ENCODE measurements at regions not wholly inside any gene's neighbourhood (a gene's known extent, or its start where the extent isn't known, plus 50 kb on each side); places are given as distances from the start of the nearest gene placed in this dataset.

DNA sequence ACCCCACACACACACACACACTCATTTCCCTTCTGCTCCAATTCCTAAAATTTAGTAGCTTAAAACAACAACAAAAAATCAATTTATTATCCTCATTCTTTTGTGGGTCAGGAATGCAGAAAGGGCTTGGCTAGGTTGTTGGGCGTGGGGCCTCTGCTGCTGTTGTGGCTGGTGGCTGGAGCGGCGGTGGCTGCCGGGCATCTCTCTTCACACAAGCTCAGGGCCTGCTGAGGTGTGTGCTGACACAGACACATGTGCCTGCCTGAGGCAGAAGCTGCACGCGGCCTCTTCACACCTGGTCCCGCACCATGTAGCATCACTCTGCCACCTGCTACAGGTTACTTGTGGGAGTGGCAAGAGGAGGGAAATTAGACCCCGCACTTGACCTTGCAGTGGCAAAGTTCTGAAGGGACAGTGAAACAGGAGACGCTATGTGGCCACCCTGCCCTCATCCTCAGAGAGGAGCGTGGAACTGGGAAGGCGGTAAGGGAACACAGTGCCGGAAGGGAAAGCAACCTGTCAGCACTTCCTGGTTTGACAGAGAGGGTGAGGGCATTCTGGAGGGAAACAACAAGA is 64.0 kb upstream of the PRR20G start:
- no peaks in the 10 kb centered on the region for H3K36me3 ChIP-seq (replicated peaks)
- no peaks in the 10 kb centered on the region for H3K27me3 ChIP-seq (replicated peaks)
- H3K4me3 ChIP-seq (ENCODE audit: low read depth, low read length), result no peak overlapping the region
- TF ChIP-seq, protein P1, sequence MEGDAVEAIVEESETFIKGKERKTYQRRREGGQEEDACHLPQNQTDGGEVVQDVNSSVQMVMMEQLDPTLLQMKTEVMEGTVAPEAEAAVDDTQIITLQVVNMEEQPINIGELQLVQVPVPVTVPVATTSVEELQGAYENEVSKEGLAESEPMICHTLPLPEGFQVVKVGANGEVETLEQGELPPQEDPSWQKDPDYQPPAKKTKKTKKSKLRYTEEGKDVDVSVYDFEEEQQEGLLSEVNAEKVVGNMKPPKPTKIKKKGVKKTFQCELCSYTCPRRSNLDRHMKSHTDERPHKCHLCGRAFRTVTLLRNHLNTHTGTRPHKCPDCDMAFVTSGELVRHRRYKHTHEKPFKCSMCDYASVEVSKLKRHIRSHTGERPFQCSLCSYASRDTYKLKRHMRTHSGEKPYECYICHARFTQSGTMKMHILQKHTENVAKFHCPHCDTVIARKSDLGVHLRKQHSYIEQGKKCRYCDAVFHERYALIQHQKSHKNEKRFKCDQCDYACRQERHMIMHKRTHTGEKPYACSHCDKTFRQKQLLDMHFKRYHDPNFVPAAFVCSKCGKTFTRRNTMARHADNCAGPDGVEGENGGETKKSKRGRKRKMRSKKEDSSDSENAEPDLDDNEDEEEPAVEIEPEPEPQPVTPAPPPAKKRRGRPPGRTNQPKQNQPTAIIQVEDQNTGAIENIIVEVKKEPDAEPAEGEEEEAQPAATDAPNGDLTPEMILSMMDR (IDR thresholded peaks at IDR 0.05; ENCODE audit: low read depth, low read length, missing control alignments), result no peak
- no peak for DNase-seq
- no peak overlapping the region for H3K27ac ChIP-seq
- in situ Hi-C loops (cut with HindIII; ENCODE audit: low pct_ligation_motif_present, low sequenced_read_pairs), result no loop called here

DNA sequence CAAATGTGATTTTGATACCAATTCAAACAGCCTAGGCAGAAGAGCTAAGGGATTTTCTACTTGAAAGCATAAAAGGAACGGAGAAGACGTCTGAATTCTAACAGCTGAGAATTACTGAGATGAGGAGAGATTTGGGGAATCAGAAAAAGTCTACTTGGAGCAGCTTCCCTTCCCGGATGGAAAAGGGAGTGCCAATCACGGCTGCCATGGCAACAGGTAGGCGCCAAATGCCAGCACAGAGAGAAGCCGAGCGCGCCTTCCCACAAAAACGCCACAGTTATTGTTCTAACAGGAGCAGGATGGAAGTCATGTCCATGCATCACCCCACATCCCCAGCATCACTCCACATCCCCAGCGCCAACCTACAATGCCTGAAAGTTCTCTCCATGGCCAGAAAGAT is 63.5 kb upstream of the PRR20G start:
- no peak overlapping the region for H3K27ac ChIP-seq
- no peak overlapping the region for H3K4me3 ChIP-seq (ENCODE audit: low read depth, low read length)
- H3K27me3 ChIP-seq (replicated peaks), result no peaks in the 10 kb centered on the region
- in situ Hi-C loops (cut with HindIII; ENCODE audit: low pct_ligation_motif_present, low sequenced_read_pairs), result no loop called here
- no peak for DNase-seq
- TF ChIP-seq, protein P1 (IDR thresholded peaks at IDR 0.05; ENCODE audit: low read depth, low read length, missing control alignments), result no peak
- H3K36me3 ChIP-seq (replicated peaks), result no peaks in the 10 kb centered on the region

DNA sequence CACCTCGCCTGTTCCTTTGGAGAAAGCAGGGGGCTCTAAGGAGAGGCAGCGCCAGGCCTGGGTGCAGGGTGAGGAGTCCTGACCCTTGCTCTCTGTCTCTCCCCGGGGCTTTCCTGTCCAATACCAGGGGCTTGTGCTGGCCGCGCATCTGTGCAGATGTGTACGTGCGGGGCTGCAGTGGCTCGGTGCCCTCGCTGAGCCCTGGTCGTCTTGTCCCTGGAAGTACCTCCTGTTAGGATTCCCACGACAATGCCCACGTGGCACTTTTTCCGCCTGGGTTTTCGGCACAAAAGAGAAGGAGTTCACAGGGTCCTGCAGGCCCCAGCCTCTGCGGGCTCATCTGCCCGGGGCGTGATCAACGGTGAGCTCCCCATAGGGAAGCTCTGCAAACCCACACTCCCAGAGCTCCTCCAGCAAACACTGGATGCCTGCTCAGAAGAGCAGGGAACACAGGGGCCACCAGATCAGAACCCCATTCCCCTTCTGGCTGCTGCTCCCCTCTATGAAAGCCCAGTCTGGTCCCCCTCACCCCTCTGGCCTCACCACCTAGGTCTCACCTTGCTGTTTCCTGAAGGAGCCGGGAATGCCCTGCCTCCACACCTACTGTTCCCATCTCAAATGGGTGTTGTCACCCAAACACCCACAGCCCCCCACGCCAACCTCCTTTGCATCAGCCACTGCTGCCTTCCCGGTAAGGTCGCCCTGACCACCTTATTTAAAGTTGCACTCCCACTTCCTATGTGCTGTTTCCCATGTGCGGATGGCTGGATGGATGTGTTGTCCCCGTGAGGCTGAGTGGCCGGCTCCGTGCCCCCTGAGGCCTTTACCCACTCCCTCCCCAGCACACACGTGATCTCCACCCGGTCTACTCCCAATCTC is 62.6 kb upstream of the PRR20G start:
- no peak overlapping the region for H3K27ac ChIP-seq
- TF ChIP-seq, protein P1 (IDR thresholded peaks at IDR 0.05; ENCODE audit: low read depth, low read length, missing control alignments), result no peak
- no peak for DNase-seq
- no peaks in the 10 kb centered on the region for H3K27me3 ChIP-seq (replicated peaks)
- no peak overlapping the region for H3K4me3 ChIP-seq (ENCODE audit: low read depth, low read length)
- in situ Hi-C loops (cut with HindIII; ENCODE audit: low pct_ligation_motif_present, low sequenced_read_pairs), result no loop called here
- H3K36me3 ChIP-seq (replicated peaks), result no peaks in the 10 kb centered on the region

DNA sequence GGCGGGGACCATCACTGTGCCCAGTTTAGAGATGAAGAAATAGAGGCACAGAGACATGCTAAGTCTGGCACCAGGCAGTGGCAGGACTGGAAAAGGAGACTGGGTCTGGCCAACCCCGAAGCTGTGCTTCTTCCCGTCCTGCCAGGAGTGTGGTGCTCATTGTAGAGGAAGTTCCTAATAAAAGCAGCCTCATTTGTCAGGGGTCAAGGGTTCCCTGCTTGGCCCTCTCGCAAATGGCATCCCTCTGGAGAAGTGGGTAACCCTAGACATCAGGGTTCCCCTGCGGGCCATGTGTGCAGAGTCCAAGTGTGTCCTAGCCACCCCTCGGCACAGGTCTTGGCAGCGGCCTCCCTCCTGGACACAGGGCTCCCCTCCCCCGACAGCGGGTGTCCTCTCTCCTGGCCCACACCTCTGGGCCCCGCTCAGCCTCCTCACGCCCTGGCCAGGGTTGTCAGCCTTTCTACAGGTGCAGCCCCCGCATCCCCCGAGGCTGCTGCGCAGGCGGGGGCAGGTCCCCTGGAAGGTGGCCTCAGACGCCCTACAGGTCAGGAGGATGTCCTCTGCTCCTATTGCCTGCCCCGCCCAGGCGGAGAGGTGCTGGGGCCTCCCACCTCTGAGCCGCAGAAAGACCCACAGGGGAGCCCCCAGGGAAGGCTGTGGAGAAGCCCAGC is 61.8 kb upstream of the PRR20G start:
- H3K27me3 ChIP-seq (replicated peaks), result no peaks in the 10 kb centered on the region
- no peaks in the 10 kb centered on the region for H3K36me3 ChIP-seq (replicated peaks)
- H3K27ac ChIP-seq, result no peak overlapping the region
- in situ Hi-C loops (cut with HindIII; ENCODE audit: low pct_ligation_motif_present, low sequenced_read_pairs), result no loop called here
- TF ChIP-seq, protein P1 (IDR thresholded peaks at IDR 0.05; ENCODE audit: low read depth, low read length, missing control alignments), result no peak
- no peak for DNase-seq
- H3K4me3 ChIP-seq (ENCODE audit: low read depth, low read length), result no peak overlapping the region

DNA sequence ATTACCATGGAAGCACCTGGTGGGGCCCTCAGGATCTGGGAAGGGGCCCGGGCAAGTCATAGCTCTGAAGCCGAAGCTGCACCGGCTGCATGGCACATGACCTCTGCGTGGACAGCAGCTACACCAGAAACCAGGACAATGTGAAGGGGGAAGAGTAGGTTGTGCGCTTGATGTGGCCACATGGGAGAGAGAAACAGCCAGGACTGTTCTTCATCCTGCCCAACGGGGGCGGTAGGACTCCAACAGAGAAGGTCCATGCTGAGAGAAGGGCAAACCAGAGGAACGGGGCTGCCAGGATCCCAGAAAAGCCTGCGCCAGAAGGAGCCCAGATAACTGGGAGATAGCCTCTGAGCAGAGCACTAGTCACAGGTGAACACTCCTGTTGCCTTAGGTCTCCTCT is 54.9 kb upstream of the PRR20G start:
- DNase-seq, result no peak
- TF ChIP-seq, protein P1 (IDR thresholded peaks at IDR 0.05; ENCODE audit: low read depth, low read length, missing control alignments), result no peak
- in situ Hi-C loops (cut with HindIII; ENCODE audit: low pct_ligation_motif_present, low sequenced_read_pairs), result no loop called here

More for the DNA sequence above, 54.9 kb upstream of the PRR20G start:
- H3K4me3 ChIP-seq (ENCODE audit: low read depth, low read length), result no peak overlapping the region
- peaks cover 6% of the 10 kb centered on the region for H3K27me3 ChIP-seq (replicated peaks)
- H3K36me3 ChIP-seq (replicated peaks), result no peaks in the 10 kb centered on the region
- no peak overlapping the region for H3K27ac ChIP-seq
